SH-SY5Y (cell line): ENCODE measurements at regions not wholly inside any gene's neighbourhood (a gene's known extent, or its start where the extent isn't known, plus 50 kb on each side); places are given as distances from the start of the nearest gene placed in this dataset.

Experiments used
- GATA2 ChIP-seq: IDR thresholded peaks from 2 replicates; pipeline ENCODE4 v1.6.1; 2011; ENCODE audit warnings: mild to moderate bottlenecking, low read depth, low read length
- GATA3 ChIP-seq: IDR thresholded peaks from 2 replicates; pipeline ENCODE4 v1.6.1; 2011; ENCODE audit warnings: low read depth, mild to moderate bottlenecking, low read length, moderate library complexity

- TF ChIP-seq GATA3 (no peak), GATA2 (no peak)
Observed at GRCh38 chr3:181554233-181554765, 157.4 kb upstream of the SOX2 start.
